Astrocyte (in vitro differentiated cells and primary cell): ENCODE measurements at regions not wholly inside any gene's neighbourhood (a gene's known extent, or its start where the extent isn't known, plus 50 kb on each side); places are given as distances from the start of the nearest gene placed in this dataset.

Experiments
- DNase-seq: peaks from one replicate; pipeline ENCODE4 v3.0.0-alpha.2; 2010; ENCODE audit warnings: low read depth
- FAIRE-seq: peaks from 2 replicates; lab custom pipeline; 2011; peaks lifted over from hg19 to GRCh38; lab: Jason Lieb, UNC
- H2AFZ ChIP-seq: 2 replicates; pipeline ENCODE4 v1.6.0; 2012; ENCODE audit warnings: low read depth, low read length, inconsistent platforms
- H3K27ac ChIP-seq: 2 replicates; pipeline ENCODE4 v1.5.1; 2011; ENCODE audit warnings: low read depth, low read length, inconsistent platforms
- H3K27me3 ChIP-seq: 2 replicates; pipeline ENCODE4 v1.6.0; 2011; ENCODE audit warnings: low read length, inconsistent platforms; ENCODE audit not compliant: insufficient read depth
- H3K36me3 ChIP-seq: 2 replicates; pipeline ENCODE4 v1.5.1; 2011; ENCODE audit warnings: low read length, inconsistent platforms; ENCODE audit not compliant: insufficient read depth
- H3K4me1 ChIP-seq: 2 replicates; pipeline ENCODE4 v1.5.1; 2011; ENCODE audit warnings: low read length, inconsistent platforms; ENCODE audit not compliant: insufficient read depth
- H3K4me2 ChIP-seq: 2 replicates; pipeline ENCODE4 v1.6.0; 2012; ENCODE audit warnings: low read length, inconsistent platforms
- H3K4me3 ChIP-seq: 2 replicates; pipeline ENCODE4 v1.5.1; 2011; ENCODE audit warnings: low read depth, mild to moderate bottlenecking, low read length, inconsistent platforms; ENCODE audit not compliant: insufficient read depth
- H3K79me2 ChIP-seq: 2 replicates; pipeline ENCODE4 v1.6.0; 2012; ENCODE audit warnings: mild to moderate bottlenecking, low read length, inconsistent platforms; ENCODE audit not compliant: insufficient read depth
- H3K9ac ChIP-seq: 2 replicates; pipeline ENCODE4 v1.6.0; 2012; ENCODE audit warnings: mild to moderate bottlenecking, low read length, inconsistent platforms
- H3K9me3 ChIP-seq: 2 replicates; pipeline ENCODE4 v1.5.1; 2012; ENCODE audit warnings: low read depth, mild to moderate bottlenecking, low read length, inconsistent platforms; ENCODE audit not compliant: insufficient read depth
- H4K20me1 ChIP-seq: 2 replicates; pipeline ENCODE4 v1.6.0; 2012; ENCODE audit warnings: low read length, inconsistent platforms; ENCODE audit not compliant: insufficient read depth
- H3K27ac Mint-ChIP-seq: one replicate; pipeline ENCODE4 v1.8.0; 2021; ENCODE audit warnings: mild to moderate bottlenecking, mixed read lengths; ENCODE audit not compliant: unreplicated experiment
- H3K27me3 Mint-ChIP-seq: one replicate; pipeline ENCODE4 v1.8.0; 2021; ENCODE audit warnings: low read depth, mixed read lengths; ENCODE audit not compliant: unreplicated experiment
- H3K36me3 Mint-ChIP-seq: one replicate; pipeline ENCODE4 v1.8.0; 2021; ENCODE audit warnings: low read depth, mixed read lengths; ENCODE audit not compliant: unreplicated experiment
- H3K4me1 Mint-ChIP-seq: one replicate; pipeline ENCODE4 v1.8.0; 2021; ENCODE audit warnings: low read depth, mixed read lengths; ENCODE audit not compliant: unreplicated experiment
- H3K4me3 Mint-ChIP-seq: one replicate; pipeline ENCODE4 v1.8.0; 2021; ENCODE audit warnings: mild to moderate bottlenecking, moderate library complexity, mixed read lengths; ENCODE audit not compliant: unreplicated experiment
- H3K9me3 Mint-ChIP-seq: one replicate; pipeline ENCODE4 v1.8.0; 2021; ENCODE audit warnings: mild to moderate bottlenecking, mixed read lengths; ENCODE audit not compliant: unreplicated experiment
- EZH2 ChIP-seq: IDR thresholded peaks from 2 replicates; pipeline ENCODE4 v1.6.1; 2012; ENCODE audit warnings: mild to moderate bottlenecking, low read length, inconsistent platforms; ENCODE audit not compliant: insufficient read depth
- TF ChIP-seq, protein P1 (sequence below): IDR thresholded peaks from 2 replicates; pipeline ENCODE4 v1.5.1; 2011; ENCODE audit warnings: low read depth, mild to moderate bottlenecking, inconsistent platforms, low read length, moderate library complexity; ENCODE audit not compliant: insufficient read depth

DNA sequence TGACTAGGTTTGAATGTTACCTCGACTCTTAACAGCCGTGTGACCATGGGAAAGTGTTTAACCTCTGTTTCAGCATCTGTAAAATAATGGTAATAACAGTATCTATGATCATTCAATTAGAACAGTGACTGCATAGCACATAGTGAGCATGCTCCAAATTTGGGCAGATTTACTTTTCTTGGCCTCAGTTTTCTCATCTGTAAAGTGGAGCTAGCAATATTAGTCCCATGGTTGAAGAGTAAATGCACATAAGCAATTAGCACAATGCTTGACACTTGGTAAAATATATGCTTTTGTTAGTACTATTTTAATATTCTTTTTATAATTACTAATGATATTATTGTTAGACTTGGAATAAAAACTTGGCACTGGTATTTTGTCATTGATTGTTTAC lies 66.4 kb upstream of the TANC1 start:
- DNase-seq (no peak), FAIRE-seq (no peak)
- H2AFZ ChIP-seq = no peak overlapping the region
- H3K27ac Mint-ChIP-seq = no peak overlapping the region
- no peaks in the 10 kb centered on the region for H3K9me3 Mint-ChIP-seq
- H3K4me3 Mint-ChIP-seq = no peak overlapping the region
- H3K36me3 Mint-ChIP-seq = no peaks in the 10 kb centered on the region
- no peaks in the 10 kb centered on the region for H4K20me1 ChIP-seq
- no peak overlapping the region for H3K9ac ChIP-seq
- peaks cover 2% of the 10 kb centered on the region for H3K4me1 Mint-ChIP-seq
- H3K4me1 ChIP-seq = no peaks in the 10 kb centered on the region
- H3K27me3 Mint-ChIP-seq = no peaks in the 10 kb centered on the region
- no peaks in the 10 kb centered on the region for H3K36me3 ChIP-seq
- TF ChIP-seq, protein P1, sequence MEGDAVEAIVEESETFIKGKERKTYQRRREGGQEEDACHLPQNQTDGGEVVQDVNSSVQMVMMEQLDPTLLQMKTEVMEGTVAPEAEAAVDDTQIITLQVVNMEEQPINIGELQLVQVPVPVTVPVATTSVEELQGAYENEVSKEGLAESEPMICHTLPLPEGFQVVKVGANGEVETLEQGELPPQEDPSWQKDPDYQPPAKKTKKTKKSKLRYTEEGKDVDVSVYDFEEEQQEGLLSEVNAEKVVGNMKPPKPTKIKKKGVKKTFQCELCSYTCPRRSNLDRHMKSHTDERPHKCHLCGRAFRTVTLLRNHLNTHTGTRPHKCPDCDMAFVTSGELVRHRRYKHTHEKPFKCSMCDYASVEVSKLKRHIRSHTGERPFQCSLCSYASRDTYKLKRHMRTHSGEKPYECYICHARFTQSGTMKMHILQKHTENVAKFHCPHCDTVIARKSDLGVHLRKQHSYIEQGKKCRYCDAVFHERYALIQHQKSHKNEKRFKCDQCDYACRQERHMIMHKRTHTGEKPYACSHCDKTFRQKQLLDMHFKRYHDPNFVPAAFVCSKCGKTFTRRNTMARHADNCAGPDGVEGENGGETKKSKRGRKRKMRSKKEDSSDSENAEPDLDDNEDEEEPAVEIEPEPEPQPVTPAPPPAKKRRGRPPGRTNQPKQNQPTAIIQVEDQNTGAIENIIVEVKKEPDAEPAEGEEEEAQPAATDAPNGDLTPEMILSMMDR = no peak
- no peak for TF ChIP-seq EZH2
- H3K4me2 ChIP-seq = no peak overlapping the region
- no peaks in the 10 kb centered on the region for H3K79me2 ChIP-seq
- H3K4me3 ChIP-seq = no peak overlapping the region
- no peaks in the 10 kb centered on the region for H3K27me3 ChIP-seq
- H3K9me3 ChIP-seq = no peaks in the 10 kb centered on the region
- no peak overlapping the region for H3K27ac ChIP-seq

DNA sequence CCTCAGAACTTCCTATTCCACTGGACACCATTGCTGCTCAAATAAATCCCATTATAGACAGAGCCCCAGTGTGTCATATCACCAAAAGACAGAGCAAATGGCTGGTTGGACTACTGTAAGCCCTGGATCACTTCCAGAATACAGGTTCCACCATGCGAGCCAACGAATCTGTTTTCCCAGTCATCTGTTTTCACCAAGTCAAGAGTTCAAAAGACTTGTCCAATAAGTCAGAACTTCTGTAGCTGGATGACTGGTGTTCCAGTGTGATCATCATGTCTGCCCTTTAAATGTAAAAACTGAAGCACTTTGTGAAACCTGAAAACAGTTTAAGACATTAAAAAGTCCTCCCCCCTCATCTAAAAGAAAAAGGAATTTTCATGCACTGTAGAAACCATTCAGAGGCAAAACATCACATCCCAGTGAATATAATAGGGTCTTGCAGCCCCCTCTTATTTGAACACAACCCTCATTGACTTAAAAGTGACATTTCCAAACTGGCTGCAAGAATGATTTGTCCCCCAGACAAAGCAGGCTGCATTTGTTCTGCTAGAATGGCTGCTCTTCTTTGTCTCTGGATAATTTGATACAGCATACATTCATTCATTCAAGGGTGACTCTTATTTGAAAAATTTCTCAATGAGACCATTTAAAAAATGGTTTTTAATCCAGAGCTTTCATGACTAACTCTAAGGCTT lies 64.6 kb upstream of the TANC1 start:
- no peak for TF ChIP-seq EZH2
- TF ChIP-seq, protein P1 = no peak
- Histone ChIP-seq H4K20me1 (no peaks in the 10 kb centered on the region), H3K4me1 (no peaks in the 10 kb centered on the region), H2AFZ (no peak overlapping the region), H3K4me3 (no peak overlapping the region), H3K36me3 (no peaks in the 10 kb centered on the region), H3K9ac (no peak overlapping the region), H3K79me2 (no peaks in the 10 kb centered on the region), H3K27ac (no peak overlapping the region), H3K4me2 (no peak overlapping the region), H3K9me3 (no peaks in the 10 kb centered on the region), H3K27me3 (no peaks in the 10 kb centered on the region)
- Mint-ChIP-seq H3K9me3 (no peaks in the 10 kb centered on the region), H3K4me1 (peaks cover 2% of the 10 kb centered on the region), H3K27me3 (no peaks in the 10 kb centered on the region), H3K27ac (no peak overlapping the region), H3K36me3 (no peaks in the 10 kb centered on the region), H3K4me3 (no peak overlapping the region)
- FAIRE-seq (no peak), DNase-seq (no peak)

DNA sequence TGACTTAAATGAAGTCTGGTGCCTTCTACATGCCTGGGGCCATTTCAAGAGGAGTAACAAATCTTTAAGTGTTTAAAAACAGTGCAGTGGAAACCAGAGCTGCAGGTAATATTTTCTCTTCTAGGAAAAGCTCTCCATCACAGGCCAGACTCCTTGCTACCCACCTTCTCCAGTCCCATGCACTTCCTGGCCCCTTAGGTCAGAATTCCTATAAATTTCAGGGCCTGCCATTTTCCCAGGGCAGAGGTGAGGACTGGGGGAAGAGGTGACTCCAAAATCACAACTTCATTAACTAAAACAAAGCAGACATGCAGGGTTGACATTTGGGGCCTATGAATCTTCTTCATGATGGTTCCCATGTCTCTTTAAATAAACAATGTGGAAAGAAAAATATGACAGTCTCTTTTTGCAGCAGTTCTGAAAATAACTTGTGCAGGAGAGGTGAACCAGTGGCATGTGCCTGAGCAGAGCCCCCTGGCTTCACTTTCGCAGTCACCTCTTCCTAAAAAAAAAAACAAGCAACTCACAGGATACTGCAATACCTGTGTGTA lies 63.7 kb upstream of the TANC1 start:
- no peak overlapping the region for H3K4me3 ChIP-seq
- no peak overlapping the region for H3K4me2 ChIP-seq
- H3K4me3 Mint-ChIP-seq = no peak overlapping the region
- peaks cover 2% of the 10 kb centered on the region for H3K4me1 Mint-ChIP-seq
- H3K27me3 Mint-ChIP-seq = no peaks in the 10 kb centered on the region
- no peaks in the 10 kb centered on the region for H3K36me3 ChIP-seq
- H4K20me1 ChIP-seq = no peaks in the 10 kb centered on the region
- H3K9me3 ChIP-seq = no peaks in the 10 kb centered on the region
- no peaks in the 10 kb centered on the region for H3K79me2 ChIP-seq
- no peaks in the 10 kb centered on the region for H3K4me1 ChIP-seq
- no peak overlapping the region for H3K9ac ChIP-seq
- no peak for DNase-seq
- no peaks in the 10 kb centered on the region for H3K9me3 Mint-ChIP-seq
- H2AFZ ChIP-seq = no peak overlapping the region
- no peak overlapping the region for H3K27ac Mint-ChIP-seq
- H3K36me3 Mint-ChIP-seq = no peaks in the 10 kb centered on the region
- no peaks in the 10 kb centered on the region for H3K27me3 ChIP-seq
- TF ChIP-seq, protein P1 = no peak
- TF ChIP-seq EZH2 = no peak
- FAIRE-seq = no peak
- no peak overlapping the region for H3K27ac ChIP-seq
